ENCODE measurements at regions not wholly inside any gene's neighbourhood (a gene's known extent, or its start where the extent isn't known, plus 50 kb on each side); places are given as distances from the start of the nearest gene placed in this dataset.

GRCh38 chr4:111788099-111788498 is 357.2 kb upstream of the FAM241A start:
- Histone ChIP-seq H3K27me3 (ENCODE audit: control insufficient read depth in 1 of 2, insufficient read depth in 2 of 2, low read length in 1 of 2) (no peaks in the 10 kb centered on the region), H3K4me3 (ENCODE audit: low read length in 2 of 2) (no peak overlapping the region), H3K36me3 (ENCODE audit: control insufficient read depth in 1 of 2, insufficient read depth in 2 of 2, low read length in 1 of 2) (no peaks in the 10 kb centered on the region), H3K4me1 (ENCODE audit: control insufficient read depth in 1 of 2, insufficient read depth in 2 of 2, low read length in 2 of 2) (no peaks in the 10 kb centered on the region), H3K27ac (ENCODE audit: low read depth in 1 of 2, low read length in 2 of 2) (no peak overlapping the region), H3K9me3 (ENCODE audit: control insufficient read depth, low read length) (no peaks in the 10 kb centered on the region)
- intact Hi-C loops (cut with DNase I), result no loop called here
- ATAC-seq (ENCODE audit: low FRiP score) (no peak), DNase-seq (peak in 1 of 2 donors; percentile 68)
- WGBS, 2 donors, result 10 to 11% methylated on average over 21 of the region's 21 CpGs

GRCh38 chr4:111789901-111790640 is 355.2 kb upstream of the FAM241A start:
- intact Hi-C loops (cut with DNase I), result no loop called here
- no peak for ATAC-seq (ENCODE audit: low FRiP score)
- no peak overlapping the region for H3K4me3 ChIP-seq (ENCODE audit: low read length in 2 of 2)
- H3K9me3 ChIP-seq (ENCODE audit: control insufficient read depth, low read length), result no peaks in the 10 kb centered on the region
- WGBS, 2 donors, result 94 to 97% methylated on average over 5 of the region's 5 CpGs
- no peak overlapping the region for H3K27ac ChIP-seq (ENCODE audit: low read depth in 1 of 2, low read length in 2 of 2)
- no peak for DNase-seq
- H3K36me3 ChIP-seq (ENCODE audit: control insufficient read depth in 1 of 2, insufficient read depth in 2 of 2, low read length in 1 of 2), result no peaks in the 10 kb centered on the region
- no peaks in the 10 kb centered on the region for H3K27me3 ChIP-seq (ENCODE audit: control insufficient read depth in 1 of 2, insufficient read depth in 2 of 2, low read length in 1 of 2)
- H3K4me1 ChIP-seq (ENCODE audit: control insufficient read depth in 1 of 2, insufficient read depth in 2 of 2, low read length in 2 of 2), result no peaks in the 10 kb centered on the region

GRCh38 chr4:111792632-111793031 is 352.6 kb upstream of the FAM241A start:
- no peaks in the 10 kb centered on the region for H3K27me3 ChIP-seq (ENCODE audit: control insufficient read depth in 1 of 2, insufficient read depth in 2 of 2, low read length in 1 of 2)
- DNase-seq (no peak), ATAC-seq (ENCODE audit: low FRiP score) (no peak)
- H3K36me3 ChIP-seq (ENCODE audit: control insufficient read depth in 1 of 2, insufficient read depth in 2 of 2, low read length in 1 of 2), result no peaks in the 10 kb centered on the region
- H3K4me3 ChIP-seq (ENCODE audit: low read length in 2 of 2), result no peak overlapping the region
- H3K27ac ChIP-seq (ENCODE audit: low read depth in 1 of 2, low read length in 2 of 2), result no peak overlapping the region
- 14 to 18% methylated on average over 1 of the region's 1 CpG for WGBS, 2 donors
- H3K4me1 ChIP-seq (ENCODE audit: control insufficient read depth in 1 of 2, insufficient read depth in 2 of 2, low read length in 2 of 2), result no peaks in the 10 kb centered on the region
- intact Hi-C loops (cut with DNase I), result no loop called here
- H3K9me3 ChIP-seq (ENCODE audit: control insufficient read depth, low read length), result no peaks in the 10 kb centered on the region

GRCh38 chr4:111793433-111794091 is 351.7 kb upstream of the FAM241A start:
- Histone ChIP-seq H3K27ac (ENCODE audit: low read depth in 1 of 2, low read length in 2 of 2) (no peak overlapping the region), H3K27me3 (ENCODE audit: control insufficient read depth in 1 of 2, insufficient read depth in 2 of 2, low read length in 1 of 2) (no peaks in the 10 kb centered on the region), H3K9me3 (ENCODE audit: control insufficient read depth, low read length) (no peaks in the 10 kb centered on the region), H3K4me3 (ENCODE audit: low read length in 2 of 2) (no peak overlapping the region), H3K36me3 (ENCODE audit: control insufficient read depth in 1 of 2, insufficient read depth in 2 of 2, low read length in 1 of 2) (no peaks in the 10 kb centered on the region), H3K4me1 (ENCODE audit: control insufficient read depth in 1 of 2, insufficient read depth in 2 of 2, low read length in 2 of 2) (no peaks in the 10 kb centered on the region)
- ATAC-seq (ENCODE audit: low FRiP score), result no peak
- DNase-seq, result no peak
- intact Hi-C loops (cut with DNase I), result no loop called here
- 44 to 46% methylated on average over 2 of the region's 2 CpGs for WGBS, 2 donors

GRCh38 chr4:111797455-111798163 is 347.6 kb upstream of the FAM241A start:
- intact Hi-C loops (cut with DNase I), result no loop called here
- no peak for ATAC-seq (ENCODE audit: low FRiP score)
- DNase-seq, result no peak
- Histone ChIP-seq H3K27ac (ENCODE audit: low read depth in 1 of 2, low read length in 2 of 2) (no peak overlapping the region), H3K27me3 (ENCODE audit: control insufficient read depth in 1 of 2, insufficient read depth in 2 of 2, low read length in 1 of 2) (no peaks in the 10 kb centered on the region), H3K4me1 (ENCODE audit: control insufficient read depth in 1 of 2, insufficient read depth in 2 of 2, low read length in 2 of 2) (no peaks in the 10 kb centered on the region), H3K9me3 (ENCODE audit: control insufficient read depth, low read length) (no peaks in the 10 kb centered on the region), H3K36me3 (ENCODE audit: control insufficient read depth in 1 of 2, insufficient read depth in 2 of 2, low read length in 1 of 2) (no peaks in the 10 kb centered on the region), H3K4me3 (ENCODE audit: low read length in 2 of 2) (no peak overlapping the region)
- 66 to 73% methylated on average over 5 of the region's 5 CpGs for WGBS, 2 donors

- WGBS, 2 donors, result 50 to 55% methylated on average over 2 of the region's 2 CpGs
- intact Hi-C loops (cut with DNase I), result no loop called here
- ATAC-seq (ENCODE audit: low FRiP score), result no peak
- no peaks in the 10 kb centered on the region for H3K36me3 ChIP-seq (ENCODE audit: control insufficient read depth in 1 of 2, insufficient read depth in 2 of 2, low read length in 1 of 2)
- H3K4me1 ChIP-seq (ENCODE audit: control insufficient read depth in 1 of 2, insufficient read depth in 2 of 2, low read length in 2 of 2), result no peaks in the 10 kb centered on the region
- DNase-seq, result no peak
- no peaks in the 10 kb centered on the region for H3K9me3 ChIP-seq (ENCODE audit: control insufficient read depth, low read length)
- H3K4me3 ChIP-seq (ENCODE audit: low read length in 2 of 2), result no peak overlapping the region
- H3K27ac ChIP-seq (ENCODE audit: low read depth in 1 of 2, low read length in 2 of 2), result no peak overlapping the region
- H3K27me3 ChIP-seq (ENCODE audit: control insufficient read depth in 1 of 2, insufficient read depth in 2 of 2, low read length in 1 of 2), result no peaks in the 10 kb centered on the region
These were observed 346.4 kb upstream of the FAM241A start for GRCh38 chr4:111798840-111799239.

GRCh38 chr4:111800551-111800950 is 344.7 kb upstream of the FAM241A start:
- no peak for ATAC-seq (ENCODE audit: low FRiP score)
- 94 to 95% methylated on average over 2 of the region's 2 CpGs for WGBS, 2 donors
- H3K9me3 ChIP-seq (ENCODE audit: control insufficient read depth, low read length), result no peaks in the 10 kb centered on the region
- no peaks in the 10 kb centered on the region for H3K27me3 ChIP-seq (ENCODE audit: control insufficient read depth in 1 of 2, insufficient read depth in 2 of 2, low read length in 1 of 2)
- intact Hi-C loops (cut with DNase I), result no loop called here
- no peak overlapping the region for H3K4me3 ChIP-seq (ENCODE audit: low read length in 2 of 2)
- no peaks in the 10 kb centered on the region for H3K4me1 ChIP-seq (ENCODE audit: control insufficient read depth in 1 of 2, insufficient read depth in 2 of 2, low read length in 2 of 2)
- no peak for DNase-seq
- no peak overlapping the region for H3K27ac ChIP-seq (ENCODE audit: low read depth in 1 of 2, low read length in 2 of 2)
- no peaks in the 10 kb centered on the region for H3K36me3 ChIP-seq (ENCODE audit: control insufficient read depth in 1 of 2, insufficient read depth in 2 of 2, low read length in 1 of 2)

GRCh38 chr4:111802191-111802590 is 343.1 kb upstream of the FAM241A start:
- no peak for DNase-seq
- no peak overlapping the region for H3K4me3 ChIP-seq (ENCODE audit: low read length in 2 of 2)
- intact Hi-C loops (cut with DNase I), result no loop called here
- no peak for ATAC-seq (ENCODE audit: low FRiP score)
- H3K9me3 ChIP-seq (ENCODE audit: control insufficient read depth, low read length), result no peaks in the 10 kb centered on the region
- H3K27ac ChIP-seq (ENCODE audit: low read depth in 1 of 2, low read length in 2 of 2), result no peak overlapping the region
- H3K4me1 ChIP-seq (ENCODE audit: control insufficient read depth in 1 of 2, insufficient read depth in 2 of 2, low read length in 2 of 2), result no peaks in the 10 kb centered on the region
- no peaks in the 10 kb centered on the region for H3K27me3 ChIP-seq (ENCODE audit: control insufficient read depth in 1 of 2, insufficient read depth in 2 of 2, low read length in 1 of 2)
- H3K36me3 ChIP-seq (ENCODE audit: control insufficient read depth in 1 of 2, insufficient read depth in 2 of 2, low read length in 1 of 2), result no peaks in the 10 kb centered on the region
- 67 to 71% methylated on average over 3 of the region's 3 CpGs for WGBS, 2 donors

All from aorta (tissue), 5 donors.